NCI-H1694 treated with DMSO at 0.1 percent for 48 hours (cell line): ENCODE measurements at regions not wholly inside any gene's neighbourhood (a gene's known extent, or its start where the extent isn't known, plus 50 kb on each side); places are given as distances from the start of the nearest gene placed in this dataset.
"Not testable (repeated sequence)": the region's sequence is repeated elsewhere in the genome, so short reads cannot be mapped to it uniquely, and the experiment has no call there.

ENCODE experiments used
- DNase-seq: peaks from one replicate; lab custom pipeline; 2025; lab: John Stamatoyannopoulos, UW

DNA sequence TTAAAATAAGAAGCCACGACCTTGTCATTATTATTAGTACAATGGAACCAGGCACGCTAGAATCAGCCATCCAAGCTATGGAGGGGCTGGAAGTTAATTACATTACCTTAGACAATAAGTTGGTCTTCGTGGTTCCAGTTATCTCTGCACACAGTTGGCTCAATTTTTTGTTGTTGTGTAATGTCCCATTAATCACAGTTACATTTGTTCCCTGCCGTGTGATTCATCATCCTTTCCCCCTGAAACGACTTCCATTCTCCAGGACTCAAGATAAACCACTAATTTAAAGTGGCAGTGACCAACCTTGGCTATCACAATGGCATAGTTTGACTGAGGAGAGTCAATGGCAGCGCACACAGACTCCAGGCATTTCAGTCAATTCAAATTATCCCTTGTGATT is 905.0 kb downstream of the RAB28 start:
- no peak for DNase-seq

GRCh38 chr4:12576409-12576808 is 907.7 kb downstream of the RAB28 start:
- no peak for DNase-seq

DNA sequence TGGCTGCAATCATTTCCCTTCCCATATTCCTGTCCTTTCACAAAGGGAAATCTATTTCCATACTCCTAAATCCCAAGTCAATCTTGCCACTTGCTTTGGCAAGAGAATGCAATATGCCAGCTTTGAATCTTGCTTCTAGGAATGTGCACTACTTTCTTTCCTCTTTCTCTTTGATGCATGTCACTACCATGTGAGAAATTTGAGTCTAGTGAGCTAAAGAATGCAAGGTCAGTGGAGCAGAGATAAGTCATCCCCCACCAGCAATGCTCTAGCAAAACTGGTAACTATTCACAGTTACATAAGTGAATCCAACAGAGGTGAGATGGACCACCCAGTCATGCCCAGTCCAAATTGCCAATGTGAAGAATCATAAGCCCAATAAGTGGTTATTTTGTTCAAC is 910.4 kb downstream of the RAB28 start:
- DNase-seq = no peak

GRCh38 chr4:12562476-12563140 is 921.5 kb downstream of the RAB28 start:
- DNase-seq = no peak

DNA sequence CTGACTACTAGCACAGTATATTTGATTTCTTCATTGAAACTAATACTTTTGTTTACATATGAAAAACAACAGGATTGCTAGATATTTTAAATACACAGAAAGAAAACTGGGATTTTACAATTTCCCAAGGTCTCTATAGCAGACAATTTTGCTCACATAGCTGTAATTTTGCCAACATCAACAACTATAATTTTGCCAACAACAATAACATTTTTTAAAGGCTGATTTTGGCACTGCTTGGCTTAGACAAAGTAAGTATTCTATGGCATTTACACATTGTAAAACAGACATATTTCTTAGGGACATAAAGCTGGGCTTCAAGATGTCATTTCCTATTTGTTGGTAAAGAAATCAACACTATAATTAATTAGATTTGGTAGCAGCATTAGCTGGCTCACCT is 922.1 kb downstream of the RAB28 start:
- DNase-seq = no peak

DNA sequence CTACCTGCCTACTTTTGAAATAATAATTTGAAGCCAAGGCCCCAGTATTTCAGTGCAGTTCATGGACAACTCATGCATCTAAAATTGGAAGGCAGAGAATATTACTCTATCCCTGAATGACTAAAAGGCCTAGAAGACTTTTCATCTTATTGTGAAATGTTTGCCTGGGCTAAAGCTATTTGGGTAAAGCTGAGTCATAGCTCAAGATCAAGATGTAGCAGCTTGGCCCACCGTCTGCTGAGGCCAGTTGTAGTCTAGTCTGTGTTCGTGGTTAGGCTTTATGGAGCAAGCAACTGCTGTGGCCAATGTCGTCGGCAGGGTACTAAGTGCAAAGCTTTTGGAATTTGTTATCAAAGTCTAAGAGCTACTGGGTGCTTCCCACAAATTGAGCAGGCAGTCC is 929.1 kb downstream of the RAB28 start:
- no peak for DNase-seq

GRCh38 chr4:12548678-12549077 is 935.5 kb downstream of the RAB28 start:
- DNase-seq = no peak

DNA sequence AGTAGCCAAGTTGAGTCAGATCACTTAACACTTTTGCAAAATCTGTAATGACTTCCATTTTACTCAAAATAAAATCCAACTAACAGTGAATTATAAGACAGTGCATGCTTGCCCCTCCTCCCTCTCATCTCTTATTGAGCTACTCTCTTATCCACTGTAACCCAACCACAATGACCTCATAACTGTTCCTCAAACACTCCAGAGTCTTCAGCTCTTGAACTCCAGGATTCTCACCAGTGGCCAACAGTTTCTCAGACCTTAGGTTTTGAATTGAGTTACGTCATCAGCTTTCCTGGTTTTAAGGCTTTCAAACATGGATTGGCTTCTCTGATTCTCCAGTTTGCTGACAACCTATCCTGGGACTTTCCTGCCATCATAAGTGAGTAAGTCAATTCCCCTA is 938.3 kb downstream of the RAB28 start:
- no peak for DNase-seq

DNA sequence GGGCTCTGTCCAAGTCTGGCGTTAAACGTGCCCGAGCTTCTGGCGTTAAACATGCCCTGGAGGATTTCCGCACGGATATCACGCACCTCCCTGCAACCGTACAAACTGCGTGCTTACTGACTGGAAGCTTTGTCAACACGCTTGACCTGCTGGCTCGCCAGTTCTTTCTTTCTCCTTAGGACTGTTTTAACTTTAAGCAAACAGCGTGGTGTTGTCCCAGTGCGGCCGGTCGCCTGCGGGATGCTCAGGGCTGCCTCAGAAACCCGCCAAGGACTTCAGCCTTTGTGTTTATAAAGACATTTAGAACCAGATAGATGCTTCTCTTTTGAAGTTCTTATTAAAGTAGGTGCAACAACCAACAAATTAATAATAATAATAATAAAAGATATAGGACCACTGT is 946.0 kb downstream of the RAB28 start:
- no peak for DNase-seq

GRCh38 chr4:12534684-12535083 is 949.5 kb downstream of the RAB28 start:
- DNase-seq = no peak

DNA sequence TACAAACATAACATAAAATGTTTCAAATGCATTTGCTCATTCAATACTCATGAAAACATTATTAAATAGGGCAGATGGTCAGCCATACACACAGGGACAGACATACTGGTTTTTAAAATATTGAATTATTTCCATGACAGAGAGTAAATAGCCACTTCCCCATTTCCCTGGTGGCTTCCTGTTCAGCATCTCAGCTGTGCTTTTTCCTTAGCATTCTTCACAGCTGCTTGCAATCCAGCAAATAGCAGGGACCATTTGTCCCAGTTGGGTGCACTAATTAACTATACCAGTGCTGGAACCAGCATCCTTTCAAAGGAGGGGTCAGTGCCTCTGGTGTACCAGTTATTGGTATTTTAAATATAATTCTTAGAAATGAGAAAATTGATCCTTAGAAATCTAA is 964.7 kb downstream of the RAB28 start:
- DNase-seq = no peak

DNA sequence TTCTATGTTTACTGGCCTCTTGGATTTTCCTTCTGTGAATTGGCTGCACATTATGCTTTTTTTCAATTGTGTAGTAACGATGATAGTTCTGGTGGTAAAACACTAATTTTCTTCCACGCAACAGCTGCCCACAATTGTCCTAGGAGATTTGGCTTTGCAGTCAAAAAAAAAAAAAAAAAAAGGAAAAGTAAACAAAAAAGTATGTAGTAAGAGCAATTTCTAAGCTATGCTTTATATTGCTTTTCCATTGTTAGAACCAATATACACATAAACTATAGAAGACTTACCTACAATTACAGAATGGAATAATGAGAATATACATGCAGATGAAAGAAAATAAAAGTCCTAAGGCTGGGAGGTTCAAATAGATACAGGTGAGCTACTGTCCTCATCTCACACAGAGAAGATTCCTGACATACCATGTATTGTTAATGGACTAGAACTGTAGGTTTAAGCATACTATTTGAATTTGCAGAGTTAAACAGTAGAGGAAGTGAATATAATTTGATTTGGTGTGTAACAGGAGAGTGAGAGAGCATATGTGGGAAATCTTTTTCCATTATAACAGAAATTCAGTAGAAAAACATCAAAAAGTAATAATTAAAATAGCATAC is 976.2 kb downstream of the RAB28 start:
- DNase-seq = no peak

- DNase-seq = no peak
These were observed 983.7 kb downstream of the RAB28 start for GRCh38 chr4:12500409-12500808.

DNA sequence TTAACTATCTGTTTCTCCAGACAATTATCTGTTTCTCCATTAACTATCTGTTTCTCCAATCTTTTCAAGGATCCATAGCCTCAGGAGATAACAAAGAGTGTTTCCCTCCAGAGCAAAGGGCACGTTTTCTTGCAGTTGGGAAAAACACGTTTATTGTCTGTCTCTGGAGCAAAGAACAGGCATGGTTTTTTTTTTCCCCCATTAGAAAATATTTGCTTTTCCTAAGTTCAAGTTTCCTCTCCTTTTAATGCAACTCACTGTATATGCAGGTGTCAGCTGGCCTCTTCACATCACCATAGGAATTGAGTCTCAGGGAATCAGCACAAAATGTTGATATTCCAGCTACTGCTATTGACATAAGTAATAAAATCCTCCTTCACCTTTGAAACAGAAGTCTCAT is 984.4 kb downstream of the RAB28 start:
- DNase-seq = no peak

- no peak for DNase-seq
These were observed 988.9 kb downstream of the RAB28 start for GRCh38 chr4:12495211-12495610.

GRCh38 chr4:12492730-12493393 is 991.3 kb downstream of the RAB28 start:
- DNase-seq = no peak

- no peak for DNase-seq
These were observed 995.5 kb downstream of the RAB28 start for GRCh38 chr4:12488672-12489071.

GRCh38 chr4:12487000-12487399 is 997.1 kb downstream of the RAB28 start:
- no peak for DNase-seq

DNA sequence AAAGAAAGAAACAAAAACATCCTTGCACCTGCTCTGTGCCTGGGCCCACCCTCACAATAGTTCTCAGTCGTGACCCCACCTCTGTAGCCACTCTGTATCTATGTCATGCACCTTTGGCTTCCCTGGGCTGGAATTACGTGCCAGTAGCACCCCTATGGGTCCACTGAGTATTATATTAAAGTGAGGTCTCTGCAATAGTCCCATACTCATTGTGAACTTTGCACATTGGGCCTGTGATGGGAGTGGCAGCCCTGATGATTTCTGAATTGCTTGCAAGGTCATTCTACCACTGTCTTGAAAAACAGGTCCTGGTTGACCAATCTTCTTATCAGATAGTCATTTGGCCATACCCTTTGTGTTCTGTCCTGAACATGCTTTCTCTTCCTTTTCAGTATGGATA is 1012.1 kb downstream of the RAB28 start:
- DNase-seq = no peak

- no peak for DNase-seq
These were observed 1012.9 kb downstream of the RAB28 start for GRCh38 chr4:12471193-12471592.

DNA sequence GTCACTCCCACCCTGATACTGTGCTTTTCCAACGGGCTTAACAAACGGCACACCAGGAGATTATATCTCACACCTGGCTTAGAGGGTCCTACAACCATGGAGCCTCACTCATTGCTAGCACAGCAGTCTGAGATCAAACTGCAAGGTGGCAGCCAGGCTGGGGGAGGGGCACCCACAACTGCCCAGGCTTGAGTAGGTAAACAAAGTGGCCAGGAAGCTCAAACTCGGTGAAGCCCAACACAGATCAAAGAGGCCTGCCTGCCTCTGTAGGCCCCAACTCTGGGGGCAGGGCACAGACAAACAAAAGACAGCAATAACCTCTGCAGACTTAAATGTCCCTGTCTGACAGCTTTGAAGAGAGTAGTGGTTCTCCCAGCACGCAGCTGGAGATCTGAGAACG is 1022.6 kb downstream of the RAB28 start:
- DNase-seq = not testable (repeated sequence)

- DNase-seq = no peak
These were observed 1025.0 kb downstream of the RAB28 start for GRCh38 chr4:12459126-12459525.

- no peak for DNase-seq
These were observed 1025.5 kb downstream of the RAB28 start for GRCh38 chr4:12458621-12459020.

DNA sequence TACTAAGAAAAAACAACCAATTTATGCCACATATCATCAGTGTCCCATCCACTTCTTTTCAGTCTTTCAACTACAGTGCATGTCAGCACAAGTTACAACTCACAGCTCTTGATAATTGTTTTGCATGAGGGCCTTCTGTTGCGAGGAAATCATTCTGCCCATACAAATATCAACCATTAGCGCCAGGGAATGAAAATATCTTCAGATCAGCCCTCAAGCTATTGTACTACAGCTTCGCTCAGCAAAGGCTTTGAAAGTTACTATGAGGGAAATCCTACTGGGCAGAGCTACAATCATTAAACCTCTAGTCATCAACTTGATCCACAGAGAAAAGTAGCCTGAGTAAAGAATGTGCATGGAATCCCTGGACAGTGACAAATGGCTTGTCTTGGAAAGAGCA is 1023.6 kb upstream of the HS3ST1 start:
- DNase-seq = no peak
